Heart left ventricle (tissue), 13 donors: ENCODE measurements at regions not wholly inside any gene's neighbourhood (a gene's known extent, or its start where the extent isn't known, plus 50 kb on each side); places are given as distances from the start of the nearest gene placed in this dataset.

ENCODE experiments used
- CTCF ChIP-seq, 12 donors: fragments of 200-600 bp; sonication (generic) in 4 of 12; IDR thresholded peaks; one replicate each; pipeline versions ENCODE4 v1.5.0 to v1.8.0; 2018 to 2022; ENCODE audit warnings: antibody characterized with exemption in 12 of 12, mild to moderate bottlenecking in 5 of 12
- POLR2A ChIP-seq, 2 donors: fragments of 450-650 bp; IDR thresholded peaks; one replicate each; pipeline ENCODE4 v1.6.1; 2017; ENCODE audit warnings: antibody characterized with exemption in 2 of 2, mild to moderate bottlenecking in 2 of 2, moderate library complexity in 2 of 2
- donor health status: ischemic (EF 13 %, LVEDD 7.1; RV severe dilation, severe dysfunction).
- donor health status: DM: no; HTN: yes; CAD: no.
- donor health status: DM: no; HTN: no; CAD: no.
- donor health status: ischemic (EF 25% LVEDD 6.9; RV normal size, moderate dysfunction).
- donor health status: ischemic (EF 25% LVEDD 5.7; RV mildly dilated, moderate dysfunction).
- donor health status: ischemic (EF 35%, LVEDD 5.7; RV mildly dilated, moderate dysfunction).
- donor health status: nonischemic (EF 11% LVEDD 7.7; RV severe dilation, severe dysfunction).
- donor health status: DM: yes; HTN: yes; CAD: no.
- donor health status: PGD.
- donor health status: ischemic (EF 29% LVEDD 5.4; RV normal size, mild dysfunction).
- donor health status: nonischemic (EF 23%, LVEDD 6.1; RV moderate dilation, normal function).

GRCh38 chr18:73340135-73340977 lies 472.6 kb upstream of the NETO1 start:
- TF ChIP-seq CTCF (IDR thresholded peaks at IDR 0.05) (no peak), POLR2A (IDR thresholded peaks at IDR 0.05) (no peak)
